Activated CD4-positive, CD25-positive, alpha-beta regulatory T cell treated with anti-CD3 and anti-CD28 coated beads, Interleukin-2, amount 50 U/mL, for 24 hours (primary cell): ENCODE measurements at regions not wholly inside any gene's neighbourhood (a gene's known extent, or its start where the extent isn't known, plus 50 kb on each side); places are given as distances from the start of the nearest gene placed in this dataset.
A peak's percentile ranks its signal among the peaks of the same experiment; 100 is the strongest.
"Not testable (repeated sequence)": the region's sequence is repeated elsewhere in the genome, so short reads cannot be mapped to it uniquely, and the experiment has no call there.

ENCODE experiments used
- ATAC-seq, 2 donors: fragments of 150-1000 bp; cut with Tn5 transposase; one replicate each; pipeline ENCODE4 v1.10.0; 2021; ENCODE audit warnings: mild to moderate bottlenecking in 1 of 2, moderate library complexity in 1 of 2

DNA sequence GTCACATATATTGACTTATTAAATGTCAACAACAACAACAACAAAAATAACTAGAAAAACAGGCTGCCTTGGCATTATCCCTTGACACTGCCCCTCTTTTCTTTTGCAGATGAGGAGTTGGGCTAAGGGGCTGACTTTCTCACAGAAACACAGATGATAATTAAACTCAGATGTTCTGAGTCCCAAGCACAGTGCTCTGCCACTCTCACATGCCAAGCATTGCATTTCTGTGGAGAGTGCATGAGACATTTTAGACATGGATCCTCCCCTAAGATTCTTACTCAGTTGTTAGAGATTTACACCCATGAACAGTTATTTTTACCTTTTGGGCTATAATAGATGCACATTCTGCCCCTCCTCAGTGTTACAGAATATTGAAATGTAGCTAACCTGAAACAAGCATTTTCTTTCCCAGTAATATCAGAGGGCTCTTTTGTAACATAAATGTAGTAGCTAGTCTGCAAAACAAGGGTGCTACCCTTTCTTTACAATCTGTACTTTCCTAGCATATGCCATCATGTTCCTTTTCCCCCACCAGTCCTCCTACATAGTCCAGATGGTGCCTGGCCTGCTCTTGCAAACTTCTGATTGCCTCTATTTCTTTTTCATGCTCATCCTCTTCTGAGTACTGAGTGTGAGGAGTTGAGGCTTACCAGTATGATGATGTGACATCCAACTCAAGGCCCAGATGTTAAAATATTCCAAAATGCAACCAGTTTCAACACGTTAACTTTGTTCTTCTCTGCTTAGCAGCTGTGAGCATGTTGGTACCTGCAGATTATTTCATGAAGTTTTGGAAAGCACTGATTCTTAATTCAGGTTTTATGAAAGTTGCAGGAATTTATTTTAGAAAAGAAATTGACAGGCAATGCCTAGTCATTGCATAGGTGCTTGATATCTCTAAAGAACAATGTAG lies 125.0 kb upstream of the ATP2B1 start:
- ATAC-seq, result no peak

DNA sequence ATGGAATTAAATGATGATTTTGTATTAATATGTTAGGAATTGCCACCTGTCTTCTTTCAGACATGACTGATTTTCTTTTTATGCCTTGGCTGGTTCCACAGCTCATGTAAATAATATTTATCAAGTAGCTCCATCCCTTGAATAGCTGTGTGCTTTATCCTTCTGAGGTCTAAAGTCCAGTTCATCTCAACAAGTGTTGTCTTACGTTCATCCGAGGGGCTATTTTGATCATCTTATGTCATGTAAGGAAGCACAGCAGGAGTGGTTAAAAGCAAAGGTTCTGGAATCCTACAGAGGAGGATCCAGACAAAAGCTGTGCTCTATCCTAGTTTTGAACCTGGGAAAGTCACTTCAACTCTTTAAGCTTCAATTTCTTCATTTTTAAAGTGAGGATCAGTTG lies 123.7 kb upstream of the ATP2B1 start:
- no peak for ATAC-seq

DNA sequence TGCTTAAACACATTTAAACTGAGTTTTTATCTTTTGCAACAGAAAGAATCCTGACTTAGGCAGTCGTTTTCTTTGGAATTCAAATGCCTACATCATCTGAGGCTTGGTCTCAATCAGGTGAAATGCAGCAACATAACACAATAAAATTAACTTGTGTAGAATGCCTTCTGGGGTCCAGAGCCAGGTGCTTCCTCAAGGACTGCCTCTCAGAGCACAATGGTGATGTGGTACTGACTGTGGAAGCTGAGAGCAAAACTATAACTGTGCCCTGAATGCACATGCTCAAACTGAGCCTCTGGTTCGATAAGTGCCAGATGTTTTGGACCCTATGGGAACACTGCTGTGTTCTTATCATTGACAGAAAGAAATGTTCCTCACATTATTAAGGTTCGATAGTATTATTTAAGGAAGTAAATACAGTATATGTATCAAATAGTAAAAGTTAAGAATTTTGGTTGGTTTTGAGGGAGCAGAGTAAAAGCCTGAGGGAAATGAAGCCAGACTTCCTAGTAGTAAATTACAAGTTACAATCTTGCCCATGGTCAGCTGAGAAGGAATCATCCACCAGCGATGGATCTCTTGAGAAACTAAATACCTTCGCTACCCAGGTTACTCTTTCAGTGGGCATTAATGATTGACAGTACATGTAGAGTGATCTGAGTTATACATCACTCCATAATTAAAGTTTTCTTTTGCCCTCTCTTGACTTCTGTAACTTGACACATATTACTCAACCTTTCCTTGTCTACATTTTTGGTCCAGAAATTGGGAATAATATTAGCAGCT lies 122.9 kb upstream of the ATP2B1 start:
- no peak for ATAC-seq

DNA sequence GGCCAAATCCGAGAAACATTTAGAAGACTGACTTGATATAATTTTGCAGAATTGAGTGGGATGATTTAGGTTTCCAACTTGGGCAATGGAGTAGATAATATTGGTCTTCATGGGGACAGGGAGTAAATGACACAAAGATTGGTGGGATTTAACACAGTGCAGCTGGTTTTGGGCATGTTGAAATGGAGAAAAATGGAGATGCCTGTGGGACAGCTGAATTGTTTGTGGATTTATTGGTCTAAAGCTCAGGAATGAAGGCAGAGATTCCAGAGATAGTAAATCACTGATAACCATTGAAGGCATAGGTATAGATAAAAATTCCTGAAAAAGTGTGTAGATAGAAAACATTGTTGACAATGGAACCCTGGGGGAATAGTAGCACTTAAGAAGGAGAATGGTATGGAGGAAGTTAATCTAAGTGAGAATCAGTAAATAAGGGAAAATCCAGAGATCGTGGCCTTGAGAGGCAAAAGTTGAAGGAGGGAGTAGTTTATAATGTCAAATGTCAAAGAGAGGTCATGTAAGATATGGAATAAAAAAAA lies 120.9 kb upstream of the ATP2B1 start:
- no peak for ATAC-seq

DNA sequence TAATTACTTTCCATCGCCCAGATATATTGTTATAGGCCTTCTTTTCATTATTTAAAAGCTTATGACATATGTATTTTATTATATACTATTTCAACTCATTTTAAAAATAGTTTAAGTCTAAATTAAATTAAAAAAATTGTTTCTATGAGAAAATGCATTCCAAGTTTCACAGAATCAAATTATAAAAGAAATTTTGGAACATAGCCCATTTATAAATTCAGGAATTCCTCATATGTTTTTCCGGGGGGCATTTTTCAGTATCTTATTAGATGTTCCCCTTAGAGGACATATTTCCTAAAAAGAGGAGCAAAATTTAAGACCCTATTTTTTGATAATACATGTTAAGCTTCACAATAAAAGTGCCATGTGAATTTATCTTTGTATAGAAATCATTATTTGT lies 119.9 kb upstream of the ATP2B1 start:
- no peak for ATAC-seq

DNA sequence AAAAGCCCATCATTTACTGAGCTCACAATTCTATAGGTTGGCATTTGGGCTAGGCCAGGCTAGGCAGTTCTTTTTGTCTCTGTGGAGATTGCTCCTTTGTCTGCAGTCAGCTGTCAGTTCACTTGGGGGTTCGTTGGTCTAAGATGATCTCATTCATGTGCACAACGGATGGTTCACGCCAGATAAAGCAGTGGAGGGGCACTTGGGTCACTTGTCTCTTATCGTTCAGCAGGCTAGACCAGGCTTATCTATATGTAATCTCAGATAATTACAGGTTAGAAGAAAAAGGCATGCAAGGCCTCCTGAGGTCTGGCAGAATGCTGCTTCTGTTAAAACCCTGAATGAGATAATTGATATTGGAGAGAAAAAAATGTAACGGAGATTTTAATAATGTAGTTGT lies 119.0 kb upstream of the ATP2B1 start:
- ATAC-seq, result no peak

DNA sequence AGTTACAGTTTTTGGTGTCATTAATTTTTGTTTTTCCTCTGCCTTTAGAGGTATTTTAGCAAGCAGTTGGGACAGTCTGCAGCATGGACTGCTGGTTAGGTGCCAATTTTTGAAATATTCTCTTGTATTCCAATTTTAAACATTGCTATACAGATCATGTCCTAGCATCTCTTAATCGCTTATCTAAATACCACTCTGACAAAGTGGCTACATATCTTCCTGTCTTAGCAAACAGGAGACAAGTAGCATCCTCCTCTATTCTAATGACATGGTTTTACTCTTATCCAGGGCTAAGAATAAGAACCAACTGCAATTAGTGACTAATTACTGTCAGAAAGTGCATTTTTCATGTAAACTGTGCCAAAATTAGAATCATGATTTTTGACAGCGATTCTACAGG lies 117.8 kb upstream of the ATP2B1 start:
- ATAC-seq, result no peak

DNA sequence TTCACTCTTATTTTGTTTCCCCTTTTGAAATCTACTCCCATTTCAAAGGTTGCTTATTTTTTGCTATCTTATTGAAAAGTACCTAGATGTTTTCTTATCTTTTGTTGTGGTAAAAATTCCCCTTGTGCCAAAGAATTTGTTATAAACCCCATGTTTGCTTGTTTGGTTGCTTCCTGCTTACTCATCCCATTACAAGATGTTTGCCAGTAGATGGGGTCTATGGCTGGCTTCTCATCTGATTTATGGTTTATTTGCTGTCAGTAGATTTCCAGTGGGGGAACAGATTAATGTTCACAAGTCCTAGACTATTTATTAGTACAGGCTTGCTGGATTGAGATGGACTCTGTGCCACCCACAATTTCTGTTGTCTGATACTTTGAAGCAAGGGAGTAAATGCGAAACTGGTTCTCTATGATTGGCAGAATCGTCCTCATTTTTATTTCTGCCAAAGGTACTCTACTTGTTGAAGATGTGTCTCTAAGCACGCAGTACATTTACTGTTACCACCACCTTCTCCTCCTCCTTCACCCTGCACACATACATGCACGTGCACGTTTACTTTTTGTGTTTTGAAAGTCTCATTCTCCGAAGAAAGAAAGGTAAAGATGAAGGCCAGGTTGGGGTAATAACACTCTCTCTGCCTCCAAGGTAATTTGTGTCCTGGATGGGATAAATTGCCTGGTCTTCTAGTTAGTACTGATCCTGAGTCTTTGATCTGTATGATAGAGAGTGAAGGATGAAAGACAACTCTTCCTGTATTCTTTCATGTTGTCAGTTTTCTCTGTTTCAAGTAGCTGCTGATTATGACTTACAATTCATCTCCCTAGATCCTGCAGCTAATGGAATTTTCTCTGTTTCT lies 117.2 kb upstream of the ATP2B1 start:
- ATAC-seq, result no peak

DNA sequence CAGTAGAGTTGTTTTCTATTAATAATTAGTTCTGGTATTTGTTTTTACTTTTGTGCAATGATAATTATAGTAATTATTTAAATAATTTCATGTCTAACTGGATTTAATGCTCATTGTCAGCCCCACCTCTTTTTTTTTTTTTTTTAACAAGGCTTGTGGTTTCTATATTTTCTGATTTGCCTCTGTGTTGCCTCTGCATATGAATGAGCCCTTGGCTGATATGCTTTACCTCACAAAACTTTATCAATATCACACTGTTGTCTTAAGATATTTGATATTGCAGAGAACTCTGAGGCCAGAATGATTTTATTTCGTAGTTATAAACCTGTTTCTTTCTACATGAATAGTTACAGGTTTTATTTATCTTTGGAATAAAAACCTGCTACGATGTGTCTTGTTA lies 116.2 kb upstream of the ATP2B1 start:
- ATAC-seq, result no peak

DNA sequence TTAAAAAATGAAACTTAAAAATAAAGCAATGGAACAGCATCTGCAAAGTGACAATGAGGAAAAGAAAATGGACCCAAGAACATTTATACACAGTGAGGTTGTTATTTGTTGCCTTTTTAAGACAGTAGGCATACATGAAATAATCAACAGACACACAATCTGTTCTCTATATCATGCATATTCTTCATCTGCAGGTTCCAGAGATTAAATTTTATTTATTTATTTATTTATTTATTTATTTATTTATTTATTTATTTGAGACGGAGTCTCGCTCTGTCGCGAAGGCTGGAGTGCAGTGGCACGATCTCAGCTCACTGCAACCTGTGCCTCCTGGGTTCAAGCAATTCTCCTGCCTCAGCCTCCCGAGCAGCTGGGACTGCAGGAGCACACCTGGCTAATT lies 114.4 kb upstream of the ATP2B1 start:
- not testable (repeated sequence) for ATAC-seq

DNA sequence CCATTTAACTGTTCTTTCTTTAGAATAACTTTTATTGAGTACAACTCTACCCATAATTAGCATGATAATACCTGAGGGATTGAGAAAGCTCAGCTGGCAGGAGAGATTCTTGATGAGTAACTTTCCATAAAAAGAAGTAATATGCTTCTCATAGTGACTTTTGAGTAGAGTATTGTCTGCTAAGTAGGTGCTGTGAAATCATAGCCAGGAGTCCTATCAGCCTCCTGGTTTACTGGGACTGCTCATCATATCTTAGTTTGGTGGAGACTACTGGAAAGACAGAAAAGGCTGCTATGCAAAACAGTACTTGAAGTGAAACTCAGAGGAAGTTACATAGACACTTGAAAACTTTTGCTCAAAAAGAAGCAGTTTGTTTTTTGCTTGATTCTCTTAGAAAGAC lies 113.3 kb upstream of the ATP2B1 start:
- ATAC-seq, result no peak

DNA sequence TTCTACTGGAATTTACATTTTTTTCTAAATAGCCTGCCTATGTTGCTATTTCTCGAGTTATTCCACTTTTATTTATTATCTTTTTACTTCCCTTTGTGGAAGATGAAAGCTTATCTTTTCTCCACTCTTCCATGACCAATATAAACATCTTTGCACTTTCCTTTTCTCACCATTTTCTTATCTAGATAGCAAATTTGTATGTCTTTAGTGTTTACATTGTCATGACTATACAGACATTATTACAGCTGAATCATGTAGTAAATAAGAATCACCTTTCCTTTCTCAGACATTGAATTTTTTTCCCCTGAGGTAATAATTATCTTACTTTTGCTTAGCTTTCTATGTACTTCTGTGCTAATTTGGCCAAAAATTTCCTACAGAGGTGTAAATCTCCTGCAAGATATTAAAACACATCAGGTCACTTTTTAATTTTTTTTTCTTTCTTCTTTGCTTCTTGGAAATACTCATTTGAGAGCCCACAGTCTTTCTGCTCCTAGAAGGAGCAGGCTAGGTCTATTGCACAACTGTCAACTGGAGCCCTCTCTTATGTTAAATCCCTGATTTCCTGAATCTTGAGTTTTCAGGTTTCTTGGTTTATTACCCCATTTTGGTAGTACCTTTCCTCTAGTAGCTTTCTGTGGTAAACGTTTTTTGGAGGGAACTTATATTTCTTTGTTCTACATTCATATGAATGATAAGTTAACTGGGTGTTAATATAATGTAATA lies 109.0 kb upstream of the ATP2B1 start:
- no peak for ATAC-seq

DNA sequence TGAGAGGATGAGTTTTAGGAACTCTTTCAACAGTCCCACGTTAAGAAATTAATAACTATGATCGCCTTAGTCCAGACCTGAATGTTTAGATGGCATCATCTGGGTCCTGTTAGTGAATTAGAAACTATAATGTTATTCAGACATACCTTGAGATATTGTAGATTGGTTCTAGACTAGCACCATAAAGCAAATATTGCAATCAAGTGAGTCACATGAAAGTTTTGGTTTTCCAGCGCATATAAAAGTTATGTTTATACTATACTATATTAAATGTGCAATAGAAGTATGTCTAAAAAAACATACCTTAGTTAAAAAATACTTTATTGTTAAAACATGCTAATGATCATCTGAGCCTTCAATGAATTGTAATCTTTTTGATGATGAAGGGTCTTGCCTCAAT lies 106.6 kb upstream of the ATP2B1 start:
- no peak for ATAC-seq

DNA sequence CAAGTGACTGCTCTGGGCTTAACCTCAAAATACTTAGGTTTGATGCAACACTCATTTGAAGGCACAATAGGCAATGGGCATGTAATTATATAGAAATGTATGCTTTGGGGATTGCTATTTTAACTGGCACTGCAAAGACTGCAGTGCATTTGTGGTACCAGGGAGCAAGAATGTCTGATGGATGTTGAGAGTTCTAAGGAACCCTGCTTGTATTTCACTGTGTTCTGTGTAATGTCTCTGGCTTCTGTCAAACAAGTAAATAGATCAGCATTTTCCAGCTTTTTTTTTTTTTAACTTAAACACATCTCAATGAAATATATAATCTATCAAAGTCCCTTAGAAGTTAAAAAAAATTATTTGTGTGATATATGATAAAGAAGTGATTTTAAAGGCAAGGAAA lies 94.8 kb upstream of the ATP2B1 start:
- no peak for ATAC-seq

DNA sequence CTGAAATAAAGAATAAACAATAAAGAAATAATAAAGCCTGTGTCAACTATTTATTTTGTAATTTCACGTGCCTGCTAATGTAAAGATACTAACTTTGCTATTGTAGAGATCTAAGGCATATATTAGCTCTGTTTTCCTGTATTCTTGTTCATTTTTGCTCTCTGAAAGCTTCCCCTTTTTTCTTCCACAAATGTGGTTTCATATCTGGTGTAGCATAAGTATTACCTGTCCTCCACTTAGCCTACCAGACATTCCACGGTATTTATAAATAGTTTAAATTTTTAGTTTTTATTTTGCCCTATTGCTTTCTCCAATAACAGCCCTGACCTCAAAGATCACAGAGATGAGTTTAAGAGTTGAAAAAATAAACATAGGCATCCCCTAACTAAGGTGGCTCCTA lies 92.6 kb upstream of the ATP2B1 start:
- ATAC-seq, result no peak

DNA sequence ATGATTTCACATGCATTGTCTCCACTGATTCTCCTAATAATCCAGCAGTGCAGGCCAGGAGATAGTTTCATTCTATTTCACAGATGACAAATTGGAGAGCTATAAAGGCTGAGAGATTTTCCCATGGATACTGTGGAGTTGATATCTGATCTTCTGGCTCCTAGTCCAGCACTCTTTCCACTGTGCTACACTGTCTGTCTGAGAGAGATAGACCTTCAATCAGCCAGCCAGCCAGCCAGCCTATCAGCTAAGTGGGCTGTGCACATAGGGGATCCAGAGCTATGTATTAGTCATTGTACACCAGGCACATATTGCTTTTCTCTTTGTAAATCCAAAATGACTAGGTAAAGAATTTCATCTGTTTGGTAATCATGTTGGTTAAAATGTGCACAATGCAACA lies 91.8 kb upstream of the ATP2B1 start:
- no peak for ATAC-seq

DNA sequence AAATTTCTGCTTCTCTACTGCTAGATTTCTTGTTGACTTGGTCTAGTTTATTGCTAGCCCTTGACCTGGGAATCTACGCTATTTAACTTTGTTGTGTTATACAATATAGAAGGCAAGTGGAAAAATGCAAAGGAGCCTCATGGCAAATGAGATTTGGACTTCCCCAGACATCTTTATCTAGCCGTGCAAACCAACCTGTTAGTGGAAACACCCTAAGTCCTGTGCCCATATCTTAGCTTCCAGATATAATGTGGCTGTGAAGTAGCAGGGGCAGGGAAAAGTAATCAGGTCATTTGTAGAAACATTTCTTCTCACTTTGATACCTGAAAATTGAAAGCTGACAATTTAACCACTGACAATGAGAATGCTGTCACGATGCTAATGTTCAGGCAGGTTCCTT lies 90.7 kb upstream of the ATP2B1 start:
- ATAC-seq, result no peak

DNA sequence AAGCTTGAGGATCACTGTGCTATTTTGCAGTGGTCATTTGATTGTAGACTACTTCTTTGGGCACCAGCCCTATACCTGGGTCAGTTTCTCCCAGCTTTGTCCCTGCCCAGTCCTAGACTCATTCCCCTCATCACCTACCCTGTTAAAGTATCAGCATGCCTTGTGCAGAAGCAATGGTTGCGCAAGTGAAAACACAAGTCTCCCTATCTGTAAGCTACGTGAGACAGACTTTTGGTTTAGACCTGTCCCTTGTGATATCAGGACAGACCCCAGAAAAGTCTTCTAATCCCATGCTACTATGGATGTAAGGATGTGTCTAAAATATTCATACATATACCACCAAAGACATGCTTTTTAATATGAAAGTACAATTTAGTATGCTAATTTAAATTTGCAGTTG lies 88.8 kb upstream of the ATP2B1 start:
- ATAC-seq, result no peak

DNA sequence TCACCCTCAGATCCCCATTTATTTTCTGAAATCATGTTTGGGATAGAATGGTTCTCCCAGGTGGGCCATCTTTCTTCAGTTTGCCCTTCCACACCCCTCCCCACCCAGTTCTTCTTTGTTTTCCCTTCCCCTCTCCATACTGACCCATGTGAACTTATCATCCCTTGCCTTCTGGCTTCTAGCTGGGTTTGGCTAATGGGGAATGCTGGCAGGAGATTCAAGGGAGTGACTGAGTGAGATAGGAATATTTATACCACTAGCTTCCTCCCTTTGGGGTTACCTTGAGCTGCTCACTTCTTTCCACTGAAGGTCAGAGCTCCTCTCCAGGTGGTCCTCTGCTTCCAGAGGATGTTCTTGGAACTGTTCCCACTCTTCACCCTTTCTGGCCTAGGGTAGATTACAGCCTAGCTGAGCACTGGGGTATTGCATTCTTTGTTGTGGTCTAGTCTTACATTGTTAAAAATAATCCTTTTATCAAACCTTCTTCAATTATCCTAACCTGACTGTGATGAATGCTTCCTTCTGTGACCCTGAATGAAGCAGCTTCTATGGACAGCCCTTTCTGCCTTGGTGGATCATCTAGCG lies 88.3 kb upstream of the ATP2B1 start:
- no peak for ATAC-seq

DNA sequence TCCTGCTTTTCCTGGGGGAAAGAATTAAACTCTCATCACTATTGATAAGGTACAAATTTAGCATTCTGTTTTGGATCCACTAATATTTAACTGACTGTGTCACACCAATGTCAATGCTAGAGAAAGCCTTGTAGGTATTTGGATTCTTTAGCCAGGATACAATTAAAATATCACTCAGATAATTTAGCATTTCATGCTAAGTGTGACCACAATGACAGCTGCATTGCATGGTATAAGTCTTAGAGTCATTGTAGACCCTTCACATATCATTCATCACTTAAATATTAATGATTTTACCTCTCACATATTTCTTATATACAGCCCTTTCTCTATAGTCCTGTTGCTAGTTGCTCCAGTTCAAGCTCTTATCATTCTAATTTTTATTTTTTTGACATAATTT lies 85.3 kb upstream of the ATP2B1 start:
- no peak for ATAC-seq

DNA sequence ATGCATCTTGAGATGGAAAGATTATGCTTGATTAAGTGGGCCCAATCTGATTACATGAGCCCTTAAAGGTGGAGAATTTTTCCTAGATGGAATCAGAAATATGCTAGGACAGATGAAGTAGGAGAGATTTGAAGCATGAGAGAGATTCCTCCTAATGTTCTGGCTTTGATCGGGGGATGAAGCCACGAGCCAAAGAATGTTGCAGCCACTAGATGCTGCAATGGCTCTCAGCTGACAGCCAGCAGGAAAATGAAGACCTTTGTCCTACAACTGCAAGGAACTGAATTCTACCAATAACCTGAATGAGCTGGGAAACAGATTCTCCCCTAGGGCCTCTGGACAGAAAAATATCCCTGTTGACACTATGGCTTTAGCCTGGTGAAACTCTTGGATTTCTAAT lies 82.6 kb upstream of the ATP2B1 start:
- no peak for ATAC-seq

DNA sequence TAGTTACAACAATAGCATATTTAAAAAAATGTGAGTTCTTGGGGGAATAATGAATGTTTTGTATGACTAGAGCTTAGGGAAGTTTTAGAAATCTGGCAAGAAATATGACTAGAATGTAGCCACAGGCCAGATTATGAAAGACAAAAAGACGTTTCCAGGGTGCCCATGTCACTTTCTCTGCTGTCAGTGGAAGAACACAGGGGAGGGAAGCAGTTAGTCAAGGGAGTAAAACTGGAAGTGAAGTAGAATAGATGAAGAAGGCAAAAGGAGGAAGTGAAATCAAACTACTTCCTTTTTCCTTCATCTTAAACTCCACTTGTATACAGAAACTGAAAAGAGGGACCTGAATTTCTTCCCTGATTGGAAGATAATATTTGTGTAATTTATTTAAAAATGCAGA lies 81.2 kb upstream of the ATP2B1 start:
- ATAC-seq, result peak in 1 of 2 donors; percentile 27
